ENCODE measurements at regions not wholly inside any gene's neighbourhood (a gene's known extent, or its start where the extent isn't known, plus 50 kb on each side); places are given as distances from the start of the nearest gene placed in this dataset.

DNA sequence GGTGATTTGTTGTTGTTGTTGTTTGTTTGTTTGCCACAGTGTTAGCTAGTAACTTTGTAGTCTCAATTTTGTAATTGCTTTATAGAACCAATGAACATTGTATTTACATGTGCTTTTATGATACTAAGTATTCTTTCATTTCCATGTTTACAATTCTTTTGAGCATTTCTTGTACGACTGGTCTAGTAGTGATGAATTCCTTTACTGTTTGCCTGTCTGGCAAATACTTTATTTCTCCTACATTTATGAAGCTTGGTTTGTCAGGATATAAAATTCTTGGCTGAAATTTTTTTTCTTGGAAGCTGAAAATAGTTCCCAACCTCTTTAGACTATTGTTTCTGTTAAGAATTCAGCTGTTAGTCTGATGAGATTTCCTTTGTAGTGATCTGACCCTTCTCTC lies 55.6 kb upstream of the SNCAIP start:
- Mint-ChIP-seq H3K27me3 (peaks cover 0 to 3% of the 10 kb centered on the region in 2 donors), H3K36me3 (no peaks in the 10 kb centered on the region), H3K27ac (no peak overlapping the region), H3K9me3 (peaks cover 13 to 44% (median 30%) of the 10 kb centered on the region in 3 donors), H3K4me1 (no peaks in the 10 kb centered on the region), H3K4me3 (no peak overlapping the region)
- no peak overlapping the region for H3K4me3 ChIP-seq (ENCODE audit: control insufficient read depth in 1 of 2, extremely low read depth in 1 of 2, low read length in 1 of 2)
- H3K4me1 ChIP-seq (ENCODE audit: control insufficient read depth in 1 of 2, extremely low read depth in 1 of 2, insufficient read depth in 2 of 2, low read length in 2 of 2): no peaks in the 10 kb centered on the region
- POLR2A ChIA-PET: no interaction called here
- no peaks in the 10 kb centered on the region for H3K27me3 ChIP-seq (replicated peaks in 1 of 2; ENCODE audit: control insufficient read depth in 2 of 2, extremely low read depth in 1 of 2, insufficient read depth in 2 of 2, low read length in 1 of 2)
- CTCF ChIA-PET: no interaction called here
- no peak for DNase-seq
- H3K27ac ChIP-seq (ENCODE audit: low read length): no peak overlapping the region
- ATAC-seq (replicated peaks in 1 of 4): no peak
- no peaks in the 10 kb centered on the region for H3K36me3 ChIP-seq (ENCODE audit: control insufficient read depth in 2 of 2, extremely low read depth in 1 of 2, insufficient read depth in 1 of 2, low read length in 1 of 2)
- no peaks in the 10 kb centered on the region for H3K9me3 ChIP-seq
- no CpG with 5 or more reads among the region's 1 CpG for WGBS (ENCODE audit: insufficient coverage)

DNA sequence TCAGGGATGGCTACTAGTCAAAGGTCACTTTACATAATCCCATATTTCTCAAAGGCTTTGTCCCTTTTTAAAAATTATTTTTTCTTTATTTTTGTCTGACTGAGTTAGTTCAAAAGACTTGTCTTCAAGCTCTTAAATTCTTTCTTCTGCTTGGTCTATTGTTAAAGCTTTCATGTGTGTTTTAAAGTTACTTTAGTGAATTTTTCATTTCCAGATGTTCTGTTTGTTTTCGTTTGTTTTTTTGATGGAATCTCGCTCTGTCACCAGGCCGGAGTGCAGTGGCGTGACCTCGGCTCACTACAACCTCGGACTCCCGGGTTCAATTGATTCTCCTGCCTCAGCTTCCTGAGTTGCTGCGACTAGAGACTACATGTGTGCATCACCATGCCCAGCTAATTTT lies 55.0 kb upstream of the SNCAIP start:
- Mint-ChIP-seq H3K36me3 (no peaks in the 10 kb centered on the region), H3K4me3 (no peak overlapping the region), H3K27me3 (peaks cover 0 to 3% of the 10 kb centered on the region in 2 donors), H3K9me3 (peaks cover 11 to 41% (median 28%) of the 10 kb centered on the region in 3 donors), H3K27ac (no peak overlapping the region), H3K4me1 (no peaks in the 10 kb centered on the region)
- H3K9me3 ChIP-seq: no peaks in the 10 kb centered on the region
- H3K27me3 ChIP-seq (replicated peaks in 1 of 2; ENCODE audit: control insufficient read depth in 2 of 2, extremely low read depth in 1 of 2, insufficient read depth in 2 of 2, low read length in 1 of 2): no peaks in the 10 kb centered on the region
- no peak overlapping the region for H3K27ac ChIP-seq (ENCODE audit: low read length)
- DNase-seq: no peak
- 94% methylated on average over 7 of the region's 8 CpGs for WGBS (ENCODE audit: insufficient coverage)
- no peaks in the 10 kb centered on the region for H3K36me3 ChIP-seq (ENCODE audit: control insufficient read depth in 2 of 2, extremely low read depth in 1 of 2, insufficient read depth in 1 of 2, low read length in 1 of 2)
- H3K4me3 ChIP-seq (ENCODE audit: control insufficient read depth in 1 of 2, extremely low read depth in 1 of 2, low read length in 1 of 2): no peak overlapping the region
- H3K4me1 ChIP-seq (ENCODE audit: control insufficient read depth in 1 of 2, extremely low read depth in 1 of 2, insufficient read depth in 2 of 2, low read length in 2 of 2): no peaks in the 10 kb centered on the region
- POLR2A ChIA-PET: no interaction called here
- ATAC-seq (replicated peaks in 1 of 4): no peak
- CTCF ChIA-PET: no interaction called here

DNA sequence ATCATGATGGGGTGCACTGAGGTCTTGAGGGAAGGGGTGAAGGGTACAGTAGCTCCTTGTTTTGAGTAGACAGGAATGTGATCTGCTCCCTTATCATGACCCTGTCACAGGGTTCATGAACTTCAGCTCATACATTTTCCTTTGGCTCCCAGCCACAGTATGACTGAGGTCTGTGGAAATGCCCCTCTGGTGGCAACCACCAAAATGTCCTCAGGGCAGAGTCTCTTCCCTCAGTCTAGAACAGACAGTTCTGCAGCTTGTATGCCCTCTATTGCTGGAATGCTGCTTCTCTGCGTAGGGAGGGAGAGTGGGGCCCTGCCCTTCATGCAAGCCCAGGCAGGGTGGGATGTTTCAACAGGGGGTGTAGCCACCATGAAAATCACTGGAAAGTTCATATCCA lies 53.8 kb upstream of the SNCAIP start:
- Mint-ChIP-seq H3K36me3 (no peaks in the 10 kb centered on the region), H3K9me3 (peaks cover 15 to 35% (median 28%) of the 10 kb centered on the region in 3 donors), H3K27me3 (peaks cover 3 to 9% of the 10 kb centered on the region in 2 donors), H3K4me1 (no peaks in the 10 kb centered on the region), H3K27ac (no peak overlapping the region), H3K4me3 (no peak overlapping the region)
- ATAC-seq (replicated peaks in 1 of 4) (no peak), DNase-seq (no peak)
- H3K4me1 ChIP-seq (ENCODE audit: control insufficient read depth in 1 of 2, extremely low read depth in 1 of 2, insufficient read depth in 2 of 2, low read length in 2 of 2): no peaks in the 10 kb centered on the region
- no peak overlapping the region for H3K4me3 ChIP-seq (ENCODE audit: control insufficient read depth in 1 of 2, extremely low read depth in 1 of 2, low read length in 1 of 2)
- no peak overlapping the region for H3K27ac ChIP-seq (ENCODE audit: low read length)
- CTCF ChIA-PET: no interaction called here
- POLR2A ChIA-PET: no interaction called here
- no peaks in the 10 kb centered on the region for H3K9me3 ChIP-seq
- H3K27me3 ChIP-seq (replicated peaks in 1 of 2; ENCODE audit: control insufficient read depth in 2 of 2, extremely low read depth in 1 of 2, insufficient read depth in 2 of 2, low read length in 1 of 2): no peaks in the 10 kb centered on the region
- no peaks in the 10 kb centered on the region for H3K36me3 ChIP-seq (ENCODE audit: control insufficient read depth in 2 of 2, extremely low read depth in 1 of 2, insufficient read depth in 1 of 2, low read length in 1 of 2)
- 71% methylated on average over 1 of the region's 1 CpG for WGBS (ENCODE audit: insufficient coverage)

DNA sequence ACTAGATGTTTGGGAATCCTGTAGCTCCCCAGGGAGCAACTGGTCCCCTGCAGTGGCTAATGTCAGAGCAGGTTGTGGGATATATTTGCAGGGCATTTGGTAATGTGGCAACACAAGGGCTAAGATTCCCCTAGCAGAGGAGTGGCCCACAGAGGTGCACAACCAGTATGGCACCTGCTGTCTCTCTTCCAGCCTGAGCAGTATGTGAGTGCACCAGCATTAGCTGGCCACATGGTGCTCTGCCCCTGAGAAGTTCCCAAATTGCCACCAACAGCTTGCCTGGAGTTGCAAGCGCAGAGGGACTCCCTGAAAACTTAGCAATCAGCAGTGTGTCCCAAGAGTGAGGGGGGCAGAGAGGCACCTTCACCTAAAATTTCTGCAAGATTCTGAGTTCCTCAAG lies 53.2 kb upstream of the SNCAIP start:
- Histone ChIP-seq H3K4me3 (ENCODE audit: control insufficient read depth in 1 of 2, extremely low read depth in 1 of 2, low read length in 1 of 2) (no peak overlapping the region), H3K9me3 (no peaks in the 10 kb centered on the region), H3K36me3 (ENCODE audit: control insufficient read depth in 2 of 2, extremely low read depth in 1 of 2, insufficient read depth in 1 of 2, low read length in 1 of 2) (no peaks in the 10 kb centered on the region), H3K27ac (ENCODE audit: low read length) (no peak overlapping the region), H3K4me1 (ENCODE audit: control insufficient read depth in 1 of 2, extremely low read depth in 1 of 2, insufficient read depth in 2 of 2, low read length in 2 of 2) (no peaks in the 10 kb centered on the region), H3K27me3 (replicated peaks in 1 of 2; ENCODE audit: control insufficient read depth in 2 of 2, extremely low read depth in 1 of 2, insufficient read depth in 2 of 2, low read length in 1 of 2) (no peaks in the 10 kb centered on the region)
- peaks cover 3 to 9% of the 10 kb centered on the region in 2 donors for H3K27me3 Mint-ChIP-seq
- DNase-seq (no peak), ATAC-seq (replicated peaks in 1 of 4) (no peak)
- H3K4me3 Mint-ChIP-seq: no peak overlapping the region
- H3K4me1 Mint-ChIP-seq: no peaks in the 10 kb centered on the region
- no peak overlapping the region for H3K27ac Mint-ChIP-seq
- H3K9me3 Mint-ChIP-seq: peaks cover 15 to 33% (median 28%) of the 10 kb centered on the region in 3 donors
- CTCF ChIA-PET: no interaction called here
- POLR2A ChIA-PET: no interaction called here
- 80% methylated on average over 1 of the region's 1 CpG for WGBS (ENCODE audit: insufficient coverage)
- H3K36me3 Mint-ChIP-seq: no peaks in the 10 kb centered on the region

- no peak overlapping the region for H3K4me3 Mint-ChIP-seq
- no peaks in the 10 kb centered on the region for H3K36me3 ChIP-seq (ENCODE audit: control insufficient read depth in 2 of 2, extremely low read depth in 1 of 2, insufficient read depth in 1 of 2, low read length in 1 of 2)
- ChIA-PET CTCF (no interaction called here), POLR2A (no interaction called here)
- peaks cover 12 to 24% (median 21%) of the 10 kb centered on the region in 3 donors for H3K9me3 Mint-ChIP-seq
- peaks cover 3 to 9% of the 10 kb centered on the region in 2 donors for H3K27me3 Mint-ChIP-seq
- DNase-seq (no peak), ATAC-seq (replicated peaks in 1 of 4) (no peak)
- H3K27ac Mint-ChIP-seq: no peak overlapping the region
- H3K36me3 Mint-ChIP-seq: no peaks in the 10 kb centered on the region
- no peaks in the 10 kb centered on the region for H3K27me3 ChIP-seq (replicated peaks in 1 of 2; ENCODE audit: control insufficient read depth in 2 of 2, extremely low read depth in 1 of 2, insufficient read depth in 2 of 2, low read length in 1 of 2)
- H3K27ac ChIP-seq (ENCODE audit: low read length): no peak overlapping the region
- no peaks in the 10 kb centered on the region for H3K4me1 Mint-ChIP-seq
- no peak overlapping the region for H3K4me3 ChIP-seq (ENCODE audit: control insufficient read depth in 1 of 2, extremely low read depth in 1 of 2, low read length in 1 of 2)
- no peaks in the 10 kb centered on the region for H3K4me1 ChIP-seq (ENCODE audit: control insufficient read depth in 1 of 2, extremely low read depth in 1 of 2, insufficient read depth in 2 of 2, low read length in 2 of 2)
- H3K9me3 ChIP-seq: no peaks in the 10 kb centered on the region
- WGBS (ENCODE audit: insufficient coverage): no CpG with 5 or more reads among the region's 3 CpGs
Observed at GRCh38 chr5:122259995-122260394, 52.0 kb upstream of the SNCAIP start.

DNA sequence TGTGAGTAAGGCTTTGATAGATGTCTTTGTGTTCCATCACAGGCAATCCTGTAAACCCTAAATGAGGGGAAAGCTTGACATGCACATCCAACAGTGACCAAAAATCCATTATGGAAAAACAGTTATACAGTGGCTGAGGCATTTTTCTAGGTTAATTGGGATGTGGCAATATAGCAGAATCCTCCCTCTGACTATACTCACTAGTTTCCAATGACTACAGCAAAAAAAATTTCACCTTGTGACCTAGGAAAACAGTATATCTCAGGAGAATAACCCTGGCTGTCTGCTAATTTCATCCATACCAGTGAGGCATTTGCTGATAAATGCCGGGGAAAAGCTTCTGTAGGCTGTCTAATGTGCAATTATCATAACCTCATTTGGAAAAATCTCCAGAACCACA lies 49.9 kb upstream of the SNCAIP start:
- Mint-ChIP-seq H3K9me3 (peaks cover 6 to 10% (median 8%) of the 10 kb centered on the region in 3 donors), H3K27ac (no peak overlapping the region), H3K27me3 (peaks cover 4 to 9% of the 10 kb centered on the region in 2 donors), H3K4me1 (no peaks in the 10 kb centered on the region), H3K36me3 (no peaks in the 10 kb centered on the region), H3K4me3 (no peak overlapping the region)
- H3K9me3 ChIP-seq: no peaks in the 10 kb centered on the region
- H3K4me3 ChIP-seq (ENCODE audit: control insufficient read depth in 1 of 2, extremely low read depth in 1 of 2, low read length in 1 of 2): no peak overlapping the region
- H3K4me1 ChIP-seq (ENCODE audit: control insufficient read depth in 1 of 2, extremely low read depth in 1 of 2, insufficient read depth in 2 of 2, low read length in 2 of 2): no peaks in the 10 kb centered on the region
- no peaks in the 10 kb centered on the region for H3K36me3 ChIP-seq (ENCODE audit: control insufficient read depth in 2 of 2, extremely low read depth in 1 of 2, insufficient read depth in 1 of 2, low read length in 1 of 2)
- ATAC-seq (replicated peaks in 1 of 4): no peak
- ChIA-PET POLR2A (interaction anchor here in 1 of 2 donors (0.6 kb wide), 1 partner anchor 79 kb away, joined by 3 read pairs; no protein-coding TSS in a partner anchor), CTCF (no interaction called here)
- no peaks in the 10 kb centered on the region for H3K27me3 ChIP-seq (replicated peaks in 1 of 2; ENCODE audit: control insufficient read depth in 2 of 2, extremely low read depth in 1 of 2, insufficient read depth in 2 of 2, low read length in 1 of 2)
- no peak overlapping the region for H3K27ac ChIP-seq (ENCODE audit: low read length)
- 50% methylated on average over 1 of the region's 1 CpG for WGBS (ENCODE audit: insufficient coverage)
- DNase-seq: no peak

All from T-cell (primary cell).